Upper lobe of right lung (tissue), 1 donor: ENCODE measurements at regions not wholly inside any gene's neighbourhood (a gene's known extent, or its start where the extent isn't known, plus 50 kb on each side); places are given as distances from the start of the nearest gene placed in this dataset.
A peak's percentile ranks its signal among the peaks of the same experiment; 100 is the strongest.

Experiments used
- ATAC-seq: fragments of 200-7000 bp; cut with Tn5 transposase; one replicate; pipeline ENCODE4 v1.9.1; 2020; ENCODE audit warnings: mild to moderate bottlenecking, moderate library complexity
- DNase-seq: peaks from one replicate; pipeline ENCODE4 v3.0.0-alpha.2; 2020
- H3K27ac ChIP-seq: fragments of 200-600 bp; one replicate; pipeline ENCODE4 v1.8.0; 2022
- H3K27me3 ChIP-seq: fragments of 200-600 bp; one replicate; pipeline ENCODE4 v1.8.0; 2022; ENCODE audit warnings: mild to moderate bottlenecking
- H3K36me3 ChIP-seq: fragments of 200-600 bp; one replicate; pipeline ENCODE4 v1.8.0; 2022
- H3K4me1 ChIP-seq: fragments of 200-600 bp; one replicate; pipeline ENCODE4 v1.8.0; 2022
- H3K4me3 ChIP-seq: fragments of 200-600 bp; one replicate; pipeline ENCODE4 v1.8.0; 2022; ENCODE audit warnings: mild to moderate bottlenecking
- H3K9me3 ChIP-seq: fragments of 200-600 bp; one replicate; pipeline ENCODE4 v1.8.0; 2022
- CTCF ChIP-seq: fragments of 200-600 bp; IDR thresholded peaks from one replicate; pipeline ENCODE4 v1.8.0; 2022; ENCODE audit warnings: antibody characterized with exemption
- intact Hi-C: fragments of 100-400 bp; cut with DNase I; formaldehyde crosslinking; loops from one replicate; pipeline ENCODE4 v1.11.0; 2022
- donor health status: DM: no; HTN: yes; CAD: no; lungs with severe emphysema.

GRCh38 chr7:16066805-16067459 is 354.4 kb downstream of the CRPPA start:
- no peaks in the 10 kb centered on the region for H3K9me3 ChIP-seq
- H3K4me1 ChIP-seq, result peaks cover 28% of the 10 kb centered on the region
- no peaks in the 10 kb centered on the region for H3K27me3 ChIP-seq
- intact Hi-C loops, result no loop called here
- H3K4me3 ChIP-seq, result no peak overlapping the region
- no peak for TF ChIP-seq CTCF
- ATAC-seq (peak; percentile 67), DNase-seq (no peak)
- no peaks in the 10 kb centered on the region for H3K36me3 ChIP-seq
- H3K27ac ChIP-seq, result peak overlapping the region; percentile 19

GRCh38 chr7:16065939-16066338 is 355.4 kb downstream of the CRPPA start:
- Histone ChIP-seq H3K36me3 (no peaks in the 10 kb centered on the region), H3K4me3 (no peak overlapping the region), H3K27me3 (no peaks in the 10 kb centered on the region), H3K9me3 (no peaks in the 10 kb centered on the region), H3K27ac (no peak overlapping the region), H3K4me1 (peaks cover 30% of the 10 kb centered on the region)
- intact Hi-C loops, result no loop called here
- no peak for TF ChIP-seq CTCF
- DNase-seq (no peak), ATAC-seq (no peak)

GRCh38 chr7:16063716-16064675 is 357.3 kb downstream of the CRPPA start:
- H3K36me3 ChIP-seq, result no peaks in the 10 kb centered on the region
- no peak for DNase-seq
- H3K27me3 ChIP-seq, result no peaks in the 10 kb centered on the region
- no peaks in the 10 kb centered on the region for H3K9me3 ChIP-seq
- H3K27ac ChIP-seq, result no peak overlapping the region
- no peak overlapping the region for H3K4me3 ChIP-seq
- ATAC-seq, result no peak
- intact Hi-C loops, result no loop called here
- no peak for TF ChIP-seq CTCF
- peaks cover 30% of the 10 kb centered on the region for H3K4me1 ChIP-seq

GRCh38 chr7:16063221-16063620 is 358.1 kb downstream of the CRPPA start:
- intact Hi-C loops, result no loop called here
- Histone ChIP-seq H3K4me1 (peaks cover 30% of the 10 kb centered on the region), H3K9me3 (no peaks in the 10 kb centered on the region), H3K27ac (no peak overlapping the region), H3K36me3 (no peaks in the 10 kb centered on the region), H3K4me3 (no peak overlapping the region), H3K27me3 (no peaks in the 10 kb centered on the region)
- no peak for TF ChIP-seq CTCF
- ATAC-seq, result no peak
- DNase-seq, result no peak

- Histone ChIP-seq H3K36me3 (no peaks in the 10 kb centered on the region), H3K9me3 (no peaks in the 10 kb centered on the region), H3K27me3 (no peaks in the 10 kb centered on the region), H3K27ac (no peak overlapping the region), H3K4me3 (no peak overlapping the region), H3K4me1 (peaks cover 22% of the 10 kb centered on the region)
- intact Hi-C loops, result no loop called here
- no peak for TF ChIP-seq CTCF
- ATAC-seq (no peak), DNase-seq (no peak)
Observed at GRCh38 chr7:16062269-16062668, 359.1 kb downstream of the CRPPA start.
